ENCODE measurements at regions not wholly inside any gene's neighbourhood (a gene's known extent, or its start where the extent isn't known, plus 50 kb on each side); places are given as distances from the start of the nearest gene placed in this dataset.
A peak's percentile ranks its signal among the peaks of the same experiment; 100 is the strongest.

- no peak for DNase-seq (ENCODE audit: low read depth in 2 of 2)
Observed at GRCh38 chr5:124664287-124664686, 82.2 kb downstream of the ZNF608 start.

- DNase-seq (ENCODE audit: low read depth in 2 of 2), result no peak
Observed at GRCh38 chr5:124663101-124663506, 83.3 kb downstream of the ZNF608 start.

GRCh38 chr5:124662181-124662781 is 84.2 kb downstream of the ZNF608 start:
- DNase-seq (ENCODE audit: low read depth in 2 of 2), result no peak

GRCh38 chr5:124661317-124662141 is 84.9 kb downstream of the ZNF608 start:
- DNase-seq (ENCODE audit: low read depth in 2 of 2), result peak in 1 of 2 donors; percentile 88

GRCh38 chr5:124660229-124661093 is 86.0 kb downstream of the ZNF608 start:
- peak in 1 of 2 donors; percentile 63 for DNase-seq (ENCODE audit: low read depth in 2 of 2)

- DNase-seq (ENCODE audit: low read depth in 2 of 2), result peak in 1 of 2 donors; percentile 18
Observed at GRCh38 chr5:124659798-124660197, 86.6 kb downstream of the ZNF608 start.

GRCh38 chr5:124658867-124659557 is 87.4 kb downstream of the ZNF608 start:
- no peak for DNase-seq (ENCODE audit: low read depth in 2 of 2)

- peak; percentile 97 to 99 for DNase-seq (ENCODE audit: low read depth in 2 of 2)
Observed at GRCh38 chr5:124655921-124656511, 90.4 kb downstream of the ZNF608 start.

- no peak for DNase-seq (ENCODE audit: low read depth in 2 of 2)
Observed at GRCh38 chr5:124655251-124655917, 91.1 kb downstream of the ZNF608 start.

GRCh38 chr5:124654418-124654817 is 92.0 kb downstream of the ZNF608 start:
- DNase-seq (ENCODE audit: low read depth in 2 of 2), result peak in 1 of 2 donors; percentile 24

GRCh38 chr5:124653666-124654065 is 92.8 kb downstream of the ZNF608 start:
- no peak for DNase-seq (ENCODE audit: low read depth in 2 of 2)

- no peak for DNase-seq (ENCODE audit: low read depth in 2 of 2)
Observed at GRCh38 chr5:124652892-124653441, 93.5 kb downstream of the ZNF608 start.

GRCh38 chr5:124652514-124652819 is 94.0 kb downstream of the ZNF608 start:
- DNase-seq (ENCODE audit: low read depth in 2 of 2), result no peak

GRCh38 chr5:124651663-124652513 is 94.6 kb downstream of the ZNF608 start:
- peak; percentile 38 to 92 for DNase-seq (ENCODE audit: low read depth in 2 of 2)

- peak; percentile 96 to 99 for DNase-seq (ENCODE audit: low read depth in 2 of 2)
Observed at GRCh38 chr5:124650951-124651662, 95.3 kb downstream of the ZNF608 start.

GRCh38 chr5:124650147-124650561 is 96.3 kb downstream of the ZNF608 start:
- peak in 1 of 2 donors; percentile 77 for DNase-seq (ENCODE audit: low read depth in 2 of 2)

- DNase-seq (ENCODE audit: low read depth in 2 of 2), result peak; percentile 96 to 98
Observed at GRCh38 chr5:124649491-124650146, 96.8 kb downstream of the ZNF608 start.

- no peak for DNase-seq (ENCODE audit: low read depth in 2 of 2)
Observed at GRCh38 chr5:124648902-124649467, 97.5 kb downstream of the ZNF608 start.

All from dermis microvascular lymphatic vessel endothelial cell (primary cell).